ENCODE measurements at regions not wholly inside any gene's neighbourhood (a gene's known extent, or its start where the extent isn't known, plus 50 kb on each side); places are given as distances from the start of the nearest gene placed in this dataset.

DNA sequence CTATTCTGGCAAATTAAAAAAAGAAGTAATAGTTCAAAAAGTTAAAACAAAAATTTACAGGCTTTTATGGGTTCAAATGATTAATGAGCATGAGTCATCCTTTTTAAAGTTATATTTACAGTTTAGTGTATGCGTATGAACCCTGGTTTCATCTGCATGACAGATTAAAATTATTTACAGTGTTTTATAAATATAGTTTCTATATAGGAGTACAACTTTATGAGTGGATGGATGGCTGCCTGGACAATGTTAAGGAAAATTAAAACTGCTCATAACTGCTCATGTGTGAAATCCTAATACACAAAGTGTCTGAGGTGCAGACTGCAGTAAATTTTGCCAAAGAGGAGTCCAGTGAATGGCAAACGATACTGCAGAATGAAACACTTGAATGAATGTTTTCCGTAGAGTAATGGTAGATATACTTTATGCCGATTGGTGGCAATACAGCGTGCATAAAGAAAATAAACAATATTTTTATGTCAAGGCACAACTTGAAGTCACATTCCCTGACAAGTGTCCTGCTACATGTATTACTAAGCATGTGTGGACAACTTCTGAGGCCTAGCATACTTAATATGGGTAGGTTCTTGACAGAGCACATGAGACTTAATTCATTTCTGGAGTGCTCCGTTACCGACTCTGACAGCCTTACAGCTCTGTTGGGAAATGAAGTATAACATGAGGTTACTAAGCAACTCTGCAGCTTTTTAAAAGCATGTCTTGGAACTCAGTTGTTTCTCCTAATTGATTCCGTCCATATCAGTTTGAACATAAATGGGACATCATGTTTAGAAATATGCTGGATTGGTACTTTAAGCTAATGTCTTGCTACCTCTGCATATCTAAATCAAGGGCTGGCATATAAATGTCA is 985.6 kb upstream of the PCDH7 start:
- TF ChIP-seq, protein P1, sequence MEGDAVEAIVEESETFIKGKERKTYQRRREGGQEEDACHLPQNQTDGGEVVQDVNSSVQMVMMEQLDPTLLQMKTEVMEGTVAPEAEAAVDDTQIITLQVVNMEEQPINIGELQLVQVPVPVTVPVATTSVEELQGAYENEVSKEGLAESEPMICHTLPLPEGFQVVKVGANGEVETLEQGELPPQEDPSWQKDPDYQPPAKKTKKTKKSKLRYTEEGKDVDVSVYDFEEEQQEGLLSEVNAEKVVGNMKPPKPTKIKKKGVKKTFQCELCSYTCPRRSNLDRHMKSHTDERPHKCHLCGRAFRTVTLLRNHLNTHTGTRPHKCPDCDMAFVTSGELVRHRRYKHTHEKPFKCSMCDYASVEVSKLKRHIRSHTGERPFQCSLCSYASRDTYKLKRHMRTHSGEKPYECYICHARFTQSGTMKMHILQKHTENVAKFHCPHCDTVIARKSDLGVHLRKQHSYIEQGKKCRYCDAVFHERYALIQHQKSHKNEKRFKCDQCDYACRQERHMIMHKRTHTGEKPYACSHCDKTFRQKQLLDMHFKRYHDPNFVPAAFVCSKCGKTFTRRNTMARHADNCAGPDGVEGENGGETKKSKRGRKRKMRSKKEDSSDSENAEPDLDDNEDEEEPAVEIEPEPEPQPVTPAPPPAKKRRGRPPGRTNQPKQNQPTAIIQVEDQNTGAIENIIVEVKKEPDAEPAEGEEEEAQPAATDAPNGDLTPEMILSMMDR (IDR thresholded peaks at IDR 0.05), result no peak
- TF ChIP-seq EZH2 (IDR thresholded peaks at IDR 0.05; ENCODE audit: borderline replicate concordance, insufficient read depth, low read depth, low read length, poor library complexity, severe bottlenecking), result no peak

Data from B cell (primary cell).